Esophagus muscularis mucosa (tissue), 4 donors: ENCODE measurements at regions not wholly inside any gene's neighbourhood (a gene's known extent, or its start where the extent isn't known, plus 50 kb on each side); places are given as distances from the start of the nearest gene placed in this dataset.
"Not testable (repeated sequence)": the region's sequence is repeated elsewhere in the genome, so short reads cannot be mapped to it uniquely, and the experiment has no call there.

Experiments used
- DNase-seq: peaks from one replicate; pipeline ENCODE4 v3.0.0-alpha.2; 2017; ENCODE audit errors: extremely low spot score
- H3K27ac ChIP-seq, 4 donors: fragments of 200-600 bp; sonication (generic); replicated peaks in 1 of 4; 1 replicate in 3 of 4; 2 replicates in 1 of 4; pipeline ENCODE4 v1.5.1; 2016 to 2019; ENCODE audit warnings: mild to moderate bottlenecking in 1 of 4
- H3K27me3 ChIP-seq, 4 donors: fragments of 200-600 bp; sonication (generic); one replicate each; pipeline versions ENCODE4 v1.5.1 to v1.6.0; 2016 to 2019
- H3K36me3 ChIP-seq, 4 donors: fragments of 200-600 bp; sonication (generic); one replicate each; pipeline ENCODE4 v1.5.1; 2016 to 2019
- H3K4me1 ChIP-seq, 4 donors: fragments of 200-600 bp; sonication (generic); one replicate each; pipeline ENCODE4 v1.5.1; 2016 to 2019
- H3K4me3 ChIP-seq, 4 donors: fragments of 200-600 bp; sonication (generic); 1 replicate in 2 of 4; 2 replicates in 2 of 4; pipeline ENCODE4 v1.5.1; 2016 to 2019; ENCODE audit warnings: mild to moderate bottlenecking in 4 of 4, moderate library complexity in 1 of 4
- H3K9me3 ChIP-seq, 4 donors: fragments of 200-600 bp; sonication (generic); 1 replicate in 3 of 4; 2 replicates in 1 of 4; pipeline ENCODE4 v1.5.1; 2016 to 2019
- CTCF ChIP-seq, 3 experiments: fragments of 200-600 bp in 2 of 3; fragments of 450-650 bp in 1 of 3; sonication (generic) in 2 of 3; IDR thresholded peaks; one replicate each; pipeline ENCODE4 v1.5.1; 2017 to 2019; ENCODE audit warnings: antibody characterized with exemption in 3 of 3, mild to moderate bottlenecking in 2 of 3, moderate library complexity in 1 of 3
- EP300 ChIP-seq: sonication (generic); formaldehyde crosslinking; IDR thresholded peaks from one replicate; pipeline ENCODE4 v1.6.1; 2017; ENCODE audit warnings: antibody characterized with exemption
- POLR2A ChIP-seq: fragments of 450-650 bp; IDR thresholded peaks from one replicate; pipeline ENCODE4 v1.6.1; 2017; ENCODE audit warnings: antibody characterized with exemption, moderate library complexity, mild to moderate bottlenecking, low read depth
- POLR2AphosphoS5 ChIP-seq, 2 donors: sonication (generic); formaldehyde crosslinking; IDR thresholded peaks; one replicate each; pipeline ENCODE4 v1.6.1; 2017; ENCODE audit warnings: antibody characterized with exemption in 2 of 2
- WGBS: methylation state at CpG from one replicate; pipeline ENCODE4 v1.1.5; 2018; 5-methylcytosine and 5-hydroxymethylcytosine counted together
- intact Hi-C: fragments of 100-400 bp; cut with DNase I; formaldehyde crosslinking; loops from one replicate; pipeline ENCODE4 v1.15.1; 2023

GRCh38 chr3:39727415-39727814 is 82.0 kb upstream of the MYRIP start:
- H3K27me3 ChIP-seq = no peaks in the 10 kb centered on the region
- H3K4me1 ChIP-seq = no peaks in the 10 kb centered on the region
- TF ChIP-seq CTCF (IDR thresholded peaks at IDR 0.05) (no peak), POLR2A (no peak), EP300 (no peak), POLR2AphosphoS5 (IDR thresholded peaks at IDR 0.05) (no peak)
- no peaks in the 10 kb centered on the region for H3K36me3 ChIP-seq
- 65% methylated on average over 3 of the region's 3 CpGs for WGBS
- no peak overlapping the region for H3K27ac ChIP-seq
- intact Hi-C loops = no loop called here
- no peak overlapping the region for H3K4me3 ChIP-seq
- H3K9me3 ChIP-seq = no peaks in the 10 kb centered on the region
- no peak for DNase-seq

GRCh38 chr3:39733804-39734203 is 75.6 kb upstream of the MYRIP start:
- H3K27me3 ChIP-seq = no peaks in the 10 kb centered on the region
- no peak for TF ChIP-seq POLR2A
- no peak for TF ChIP-seq CTCF (IDR thresholded peaks at IDR 0.05)
- no peak for TF ChIP-seq POLR2AphosphoS5 (IDR thresholded peaks at IDR 0.05)
- TF ChIP-seq EP300 = no peak
- no peaks in the 10 kb centered on the region for H3K36me3 ChIP-seq
- intact Hi-C loops = no loop called here
- no peak overlapping the region for H3K27ac ChIP-seq
- no peak for DNase-seq
- no peaks in the 10 kb centered on the region for H3K9me3 ChIP-seq
- no peaks in the 10 kb centered on the region for H3K4me1 ChIP-seq
- no peak overlapping the region for H3K4me3 ChIP-seq
- 91% methylated on average over 3 of the region's 3 CpGs for WGBS

- WGBS = 75% methylated on average over 1 of the region's 1 CpG
- H3K27me3 ChIP-seq, intact Hi-C loops: not testable (repeated sequence)
Measured at GRCh38 chr3:39739658-39740057, 69.8 kb upstream of the MYRIP start.

GRCh38 chr3:39744746-39745145 is 64.7 kb upstream of the MYRIP start:
- H3K4me1 ChIP-seq = no peaks in the 10 kb centered on the region
- H3K4me3 ChIP-seq = no peak overlapping the region
- no peaks in the 10 kb centered on the region for H3K27me3 ChIP-seq
- peaks cover 0 to 13% (median 0%) of the 10 kb centered on the region in 4 donors for H3K9me3 ChIP-seq
- TF ChIP-seq EP300 (no peak), POLR2AphosphoS5 (IDR thresholded peaks at IDR 0.05) (no peak), POLR2A (no peak), CTCF (IDR thresholded peaks at IDR 0.05) (no peak)
- no peak for DNase-seq
- 87% methylated on average over 3 of the region's 3 CpGs for WGBS
- H3K36me3 ChIP-seq = no peaks in the 10 kb centered on the region
- intact Hi-C loops = no loop called here
- H3K27ac ChIP-seq = no peak overlapping the region

More at GRCh38 chr3:39739658-39740057, 69.8 kb upstream of the MYRIP start:
- not testable (repeated sequence) for H3K4me1 ChIP-seq, DNase-seq, H3K36me3 ChIP-seq, H3K27ac ChIP-seq, H3K4me3 ChIP-seq
- peaks cover 0 to 13% (median 0%) of the 10 kb centered on the region in 4 donors for H3K9me3 ChIP-seq

- no peaks in the 10 kb centered on the region for H3K27me3 ChIP-seq
- intact Hi-C loops = no loop called here
- no peak overlapping the region for H3K4me3 ChIP-seq
- WGBS = 69% methylated on average over 1 of the region's 1 CpG
- no peak for TF ChIP-seq POLR2A
- no peak for TF ChIP-seq CTCF (IDR thresholded peaks at IDR 0.05)
- TF ChIP-seq POLR2AphosphoS5 (IDR thresholded peaks at IDR 0.05) = no peak
- no peak for TF ChIP-seq EP300
- no peaks in the 10 kb centered on the region for H3K9me3 ChIP-seq
- no peaks in the 10 kb centered on the region for H3K36me3 ChIP-seq
- H3K4me1 ChIP-seq = no peaks in the 10 kb centered on the region
- DNase-seq = no peak
- H3K27ac ChIP-seq = no peak overlapping the region
Measured at GRCh38 chr3:39748002-39748401, 61.4 kb upstream of the MYRIP start.
